ENCODE measurements at regions not wholly inside any gene's neighbourhood (a gene's known extent, or its start where the extent isn't known, plus 50 kb on each side); places are given as distances from the start of the nearest gene placed in this dataset.

GRCh38 chr7:85516675-85517074 lies 329.8 kb upstream of the SEMA3D start:
- TF ChIP-seq POLR2AphosphoS5 (IDR thresholded peaks at IDR 0.05; ENCODE audit: low read depth) = no peak
- TF ChIP-seq, protein P1, sequence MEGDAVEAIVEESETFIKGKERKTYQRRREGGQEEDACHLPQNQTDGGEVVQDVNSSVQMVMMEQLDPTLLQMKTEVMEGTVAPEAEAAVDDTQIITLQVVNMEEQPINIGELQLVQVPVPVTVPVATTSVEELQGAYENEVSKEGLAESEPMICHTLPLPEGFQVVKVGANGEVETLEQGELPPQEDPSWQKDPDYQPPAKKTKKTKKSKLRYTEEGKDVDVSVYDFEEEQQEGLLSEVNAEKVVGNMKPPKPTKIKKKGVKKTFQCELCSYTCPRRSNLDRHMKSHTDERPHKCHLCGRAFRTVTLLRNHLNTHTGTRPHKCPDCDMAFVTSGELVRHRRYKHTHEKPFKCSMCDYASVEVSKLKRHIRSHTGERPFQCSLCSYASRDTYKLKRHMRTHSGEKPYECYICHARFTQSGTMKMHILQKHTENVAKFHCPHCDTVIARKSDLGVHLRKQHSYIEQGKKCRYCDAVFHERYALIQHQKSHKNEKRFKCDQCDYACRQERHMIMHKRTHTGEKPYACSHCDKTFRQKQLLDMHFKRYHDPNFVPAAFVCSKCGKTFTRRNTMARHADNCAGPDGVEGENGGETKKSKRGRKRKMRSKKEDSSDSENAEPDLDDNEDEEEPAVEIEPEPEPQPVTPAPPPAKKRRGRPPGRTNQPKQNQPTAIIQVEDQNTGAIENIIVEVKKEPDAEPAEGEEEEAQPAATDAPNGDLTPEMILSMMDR (IDR thresholded peaks at IDR 0.05; ENCODE audit: insufficient read depth, low read length) = no peak
- TF ChIP-seq GABPA (IDR thresholded peaks at IDR 0.05; ENCODE audit: low read depth) = no peak
- no peak for TF ChIP-seq SPI1 (IDR thresholded peaks at IDR 0.05; ENCODE audit: borderline replicate concordance, low read depth)
- TF ChIP-seq, protein P2, sequence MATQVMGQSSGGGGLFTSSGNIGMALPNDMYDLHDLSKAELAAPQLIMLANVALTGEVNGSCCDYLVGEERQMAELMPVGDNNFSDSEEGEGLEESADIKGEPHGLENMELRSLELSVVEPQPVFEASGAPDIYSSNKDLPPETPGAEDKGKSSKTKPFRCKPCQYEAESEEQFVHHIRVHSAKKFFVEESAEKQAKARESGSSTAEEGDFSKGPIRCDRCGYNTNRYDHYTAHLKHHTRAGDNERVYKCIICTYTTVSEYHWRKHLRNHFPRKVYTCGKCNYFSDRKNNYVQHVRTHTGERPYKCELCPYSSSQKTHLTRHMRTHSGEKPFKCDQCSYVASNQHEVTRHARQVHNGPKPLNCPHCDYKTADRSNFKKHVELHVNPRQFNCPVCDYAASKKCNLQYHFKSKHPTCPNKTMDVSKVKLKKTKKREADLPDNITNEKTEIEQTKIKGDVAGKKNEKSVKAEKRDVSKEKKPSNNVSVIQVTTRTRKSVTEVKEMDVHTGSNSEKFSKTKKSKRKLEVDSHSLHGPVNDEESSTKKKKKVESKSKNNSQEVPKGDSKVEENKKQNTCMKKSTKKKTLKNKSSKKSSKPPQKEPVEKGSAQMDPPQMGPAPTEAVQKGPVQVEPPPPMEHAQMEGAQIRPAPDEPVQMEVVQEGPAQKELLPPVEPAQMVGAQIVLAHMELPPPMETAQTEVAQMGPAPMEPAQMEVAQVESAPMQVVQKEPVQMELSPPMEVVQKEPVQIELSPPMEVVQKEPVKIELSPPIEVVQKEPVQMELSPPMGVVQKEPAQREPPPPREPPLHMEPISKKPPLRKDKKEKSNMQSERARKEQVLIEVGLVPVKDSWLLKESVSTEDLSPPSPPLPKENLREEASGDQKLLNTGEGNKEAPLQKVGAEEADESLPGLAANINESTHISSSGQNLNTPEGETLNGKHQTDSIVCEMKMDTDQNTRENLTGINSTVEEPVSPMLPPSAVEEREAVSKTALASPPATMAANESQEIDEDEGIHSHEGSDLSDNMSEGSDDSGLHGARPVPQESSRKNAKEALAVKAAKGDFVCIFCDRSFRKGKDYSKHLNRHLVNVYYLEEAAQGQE (IDR thresholded peaks at IDR 0.05; ENCODE audit: insufficient replicate concordance, low read depth) = no peak
- H3K27me3 ChIP-seq (ENCODE audit: insufficient read depth, poor library complexity, severe bottlenecking) = no peaks in the 10 kb centered on the region
- no peak overlapping the region for H3K27ac ChIP-seq (replicated peaks)
- DNase-seq (ENCODE audit: low read depth in 1 of 2, low spot score in 1 of 2) = no peak
- no peak overlapping the region for H3K4me3 ChIP-seq (replicated peaks; ENCODE audit: insufficient read depth, low read length)

GRCh38 chr7:85512790-85513189 lies 325.9 kb upstream of the SEMA3D start:
- Histone ChIP-seq H3K27me3 (ENCODE audit: insufficient read depth, poor library complexity, severe bottlenecking) (no peaks in the 10 kb centered on the region), H3K27ac (replicated peaks) (no peak overlapping the region), H3K4me3 (replicated peaks; ENCODE audit: insufficient read depth, low read length) (no peak overlapping the region)
- DNase-seq (ENCODE audit: low read depth in 1 of 2, low spot score in 1 of 2) = no peak
- TF ChIP-seq GABPA (IDR thresholded peaks at IDR 0.05; ENCODE audit: low read depth) (no peak), SPI1 (IDR thresholded peaks at IDR 0.05; ENCODE audit: borderline replicate concordance, low read depth) (no peak), POLR2AphosphoS5 (IDR thresholded peaks at IDR 0.05; ENCODE audit: low read depth) (no peak)
- TF ChIP-seq, protein P1 (IDR thresholded peaks at IDR 0.05; ENCODE audit: insufficient read depth, low read length) = no peak
- TF ChIP-seq, protein P2 (IDR thresholded peaks at IDR 0.05; ENCODE audit: insufficient replicate concordance, low read depth) = no peak

DNA sequence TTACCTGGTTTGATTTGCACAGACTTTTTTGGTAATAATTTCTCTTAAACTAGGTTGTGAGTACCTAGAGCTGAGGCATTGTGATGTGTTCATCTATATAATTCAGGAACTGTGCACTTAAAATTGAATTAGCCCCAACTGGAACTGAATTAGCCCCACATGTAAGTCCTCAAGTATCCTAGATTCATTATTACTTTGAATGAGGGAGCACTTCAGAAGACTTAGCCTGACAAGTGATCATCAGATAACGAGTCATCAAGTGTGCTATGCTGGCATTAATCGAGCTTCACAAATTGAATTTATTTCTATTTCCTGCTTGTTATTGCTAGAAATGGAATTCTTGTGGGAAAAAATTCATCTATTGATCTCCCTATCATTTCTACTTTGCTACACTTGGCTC lies 323.4 kb upstream of the SEMA3D start:
- Histone ChIP-seq H3K27me3 (ENCODE audit: insufficient read depth, poor library complexity, severe bottlenecking) (no peaks in the 10 kb centered on the region), H3K4me3 (replicated peaks; ENCODE audit: insufficient read depth, low read length) (no peak overlapping the region), H3K27ac (replicated peaks) (no peak overlapping the region)
- TF ChIP-seq, protein P1 (IDR thresholded peaks at IDR 0.05; ENCODE audit: insufficient read depth, low read length) = no peak
- TF ChIP-seq GABPA (IDR thresholded peaks at IDR 0.05; ENCODE audit: low read depth) (no peak), SPI1 (IDR thresholded peaks at IDR 0.05; ENCODE audit: borderline replicate concordance, low read depth) (no peak), POLR2AphosphoS5 (IDR thresholded peaks at IDR 0.05; ENCODE audit: low read depth) (no peak)
- TF ChIP-seq, protein P2 (IDR thresholded peaks at IDR 0.05; ENCODE audit: insufficient replicate concordance, low read depth) = no peak
- DNase-seq (ENCODE audit: low read depth in 1 of 2, low spot score in 1 of 2) = no peak

All from HL-60 (cell line).